ENCODE measurements at regions not wholly inside any gene's neighbourhood (a gene's known extent, or its start where the extent isn't known, plus 50 kb on each side); places are given as distances from the start of the nearest gene placed in this dataset.

DNA sequence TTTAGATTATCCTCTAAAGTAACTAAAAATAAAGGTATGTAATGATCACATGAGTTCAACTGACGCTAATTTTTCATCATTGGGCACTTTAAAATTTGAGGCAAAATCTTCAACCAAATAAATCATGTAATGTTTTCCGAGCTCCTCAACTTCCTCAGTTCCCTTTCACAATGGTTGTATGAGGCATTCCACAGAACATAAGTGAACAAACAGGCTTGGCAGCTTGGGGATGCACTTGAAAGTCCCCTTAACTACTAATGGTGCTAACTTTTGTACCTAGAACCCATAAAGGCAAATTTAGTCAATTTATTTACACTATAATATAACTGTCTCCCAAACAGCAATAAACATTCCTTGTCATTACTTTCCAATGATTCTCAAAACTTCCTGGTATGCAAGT lies 1137.9 kb downstream of the ROBO2 start:
- no peak for TF ChIP-seq CTCF (optimal IDR thresholded peaks at IDR 0.05 in 1 of 3, IDR thresholded peaks at IDR 0.05 in 1 of 3, conservative IDR thresholded peaks at IDR 0.05 in 1 of 3; ENCODE audit: extremely low read depth in 1 of 3, insufficient read depth in 2 of 3, low read length in 3 of 3)
- TF ChIP-seq EZH2 (IDR thresholded peaks at IDR 0.05; ENCODE audit: low read length) = no peak

Data from keratinocyte (primary cell).